Upper lobe of left lung (tissue), 4 donors: ENCODE measurements at regions not wholly inside any gene's neighbourhood (a gene's known extent, or its start where the extent isn't known, plus 50 kb on each side); places are given as distances from the start of the nearest gene placed in this dataset.
"Not testable (repeated sequence)": the region's sequence is repeated elsewhere in the genome, so short reads cannot be mapped to it uniquely, and the experiment has no call there.

Experiments used
- EP300 ChIP-seq, 4 donors: sonication (generic); formaldehyde crosslinking; IDR thresholded peaks; one replicate each; pipeline ENCODE4 v1.5.1; 2017; ENCODE audit warnings: antibody characterized with exemption in 4 of 4, control low read depth in 2 of 4
- POLR2A ChIP-seq, 4 donors: fragments of 450-650 bp; IDR thresholded peaks; one replicate each; pipeline ENCODE4 v1.5.1; 2016 to 2017; ENCODE audit warnings: antibody characterized with exemption in 4 of 4, mild to moderate bottlenecking in 2 of 4
- POLR2AphosphoS5 ChIP-seq, 2 donors: sonication (generic); formaldehyde crosslinking; IDR thresholded peaks; one replicate each; pipeline ENCODE4 v1.5.1; 2017; ENCODE audit warnings: antibody characterized with exemption in 2 of 2
- TF ChIP-seq, protein P1 (sequence below), 6 experiments: fragments of 450-650 bp in 4 of 6; fragments of 200-600 bp in 2 of 6; sonication (generic) in 2 of 6; IDR thresholded peaks; one replicate each; pipeline ENCODE4 v1.5.1; 2016 to 2019; ENCODE audit warnings: antibody characterized with exemption in 6 of 6

DNA sequence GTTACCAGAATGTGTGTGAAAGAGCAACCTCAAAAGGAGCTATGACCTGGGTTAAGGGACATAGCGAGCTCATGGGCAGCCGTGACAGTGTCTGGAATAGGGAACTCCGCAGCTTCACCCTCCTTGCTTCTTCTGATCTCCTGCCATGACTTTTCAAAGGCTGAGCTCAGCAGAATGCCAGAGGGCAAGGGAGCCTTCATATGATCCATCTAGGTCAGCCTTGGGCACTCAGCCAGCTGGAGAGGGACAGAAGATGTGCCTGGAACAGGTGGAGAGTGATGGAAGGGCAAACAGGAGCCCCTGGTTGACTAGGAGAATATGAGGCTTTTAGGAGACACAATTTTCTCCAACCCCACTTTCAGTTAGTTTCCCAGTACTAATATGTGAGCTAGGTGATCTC lies 352.8 kb upstream of the FRG2C start:
- TF ChIP-seq, protein P1, sequence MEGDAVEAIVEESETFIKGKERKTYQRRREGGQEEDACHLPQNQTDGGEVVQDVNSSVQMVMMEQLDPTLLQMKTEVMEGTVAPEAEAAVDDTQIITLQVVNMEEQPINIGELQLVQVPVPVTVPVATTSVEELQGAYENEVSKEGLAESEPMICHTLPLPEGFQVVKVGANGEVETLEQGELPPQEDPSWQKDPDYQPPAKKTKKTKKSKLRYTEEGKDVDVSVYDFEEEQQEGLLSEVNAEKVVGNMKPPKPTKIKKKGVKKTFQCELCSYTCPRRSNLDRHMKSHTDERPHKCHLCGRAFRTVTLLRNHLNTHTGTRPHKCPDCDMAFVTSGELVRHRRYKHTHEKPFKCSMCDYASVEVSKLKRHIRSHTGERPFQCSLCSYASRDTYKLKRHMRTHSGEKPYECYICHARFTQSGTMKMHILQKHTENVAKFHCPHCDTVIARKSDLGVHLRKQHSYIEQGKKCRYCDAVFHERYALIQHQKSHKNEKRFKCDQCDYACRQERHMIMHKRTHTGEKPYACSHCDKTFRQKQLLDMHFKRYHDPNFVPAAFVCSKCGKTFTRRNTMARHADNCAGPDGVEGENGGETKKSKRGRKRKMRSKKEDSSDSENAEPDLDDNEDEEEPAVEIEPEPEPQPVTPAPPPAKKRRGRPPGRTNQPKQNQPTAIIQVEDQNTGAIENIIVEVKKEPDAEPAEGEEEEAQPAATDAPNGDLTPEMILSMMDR (IDR thresholded peaks at IDR 0.05), result not testable (repeated sequence)
- not testable (repeated sequence) for TF ChIP-seq POLR2A, EP300, POLR2AphosphoS5 (IDR thresholded peaks at IDR 0.05)
